Astrocyte (in vitro differentiated cells and primary cell): ENCODE measurements at regions not wholly inside any gene's neighbourhood (a gene's known extent, or its start where the extent isn't known, plus 50 kb on each side); places are given as distances from the start of the nearest gene placed in this dataset.

Source experiments
- DNase-seq: peaks from one replicate; pipeline ENCODE4 v3.0.0-alpha.2; 2010; ENCODE audit warnings: low read depth
- FAIRE-seq: peaks from 2 replicates; lab custom pipeline; 2011; peaks lifted over from hg19 to GRCh38; lab: Jason Lieb, UNC
- H2AFZ ChIP-seq: 2 replicates; pipeline ENCODE4 v1.6.0; 2012; ENCODE audit warnings: low read depth, low read length, inconsistent platforms
- H3K27ac ChIP-seq: 2 replicates; pipeline ENCODE4 v1.5.1; 2011; ENCODE audit warnings: low read depth, low read length, inconsistent platforms
- H3K27me3 ChIP-seq: 2 replicates; pipeline ENCODE4 v1.6.0; 2011; ENCODE audit warnings: low read length, inconsistent platforms; ENCODE audit not compliant: insufficient read depth
- H3K36me3 ChIP-seq: 2 replicates; pipeline ENCODE4 v1.5.1; 2011; ENCODE audit warnings: low read length, inconsistent platforms; ENCODE audit not compliant: insufficient read depth
- H3K4me1 ChIP-seq: 2 replicates; pipeline ENCODE4 v1.5.1; 2011; ENCODE audit warnings: low read length, inconsistent platforms; ENCODE audit not compliant: insufficient read depth
- H3K4me2 ChIP-seq: 2 replicates; pipeline ENCODE4 v1.6.0; 2012; ENCODE audit warnings: low read length, inconsistent platforms
- H3K4me3 ChIP-seq: 2 replicates; pipeline ENCODE4 v1.5.1; 2011; ENCODE audit warnings: low read depth, mild to moderate bottlenecking, low read length, inconsistent platforms; ENCODE audit not compliant: insufficient read depth
- H3K79me2 ChIP-seq: 2 replicates; pipeline ENCODE4 v1.6.0; 2012; ENCODE audit warnings: mild to moderate bottlenecking, low read length, inconsistent platforms; ENCODE audit not compliant: insufficient read depth
- H3K9ac ChIP-seq: 2 replicates; pipeline ENCODE4 v1.6.0; 2012; ENCODE audit warnings: mild to moderate bottlenecking, low read length, inconsistent platforms
- H3K9me3 ChIP-seq: 2 replicates; pipeline ENCODE4 v1.5.1; 2012; ENCODE audit warnings: low read depth, mild to moderate bottlenecking, low read length, inconsistent platforms; ENCODE audit not compliant: insufficient read depth
- H4K20me1 ChIP-seq: 2 replicates; pipeline ENCODE4 v1.6.0; 2012; ENCODE audit warnings: low read length, inconsistent platforms; ENCODE audit not compliant: insufficient read depth
- H3K27ac Mint-ChIP-seq: one replicate; pipeline ENCODE4 v1.8.0; 2021; ENCODE audit warnings: mild to moderate bottlenecking, mixed read lengths; ENCODE audit not compliant: unreplicated experiment
- H3K27me3 Mint-ChIP-seq: one replicate; pipeline ENCODE4 v1.8.0; 2021; ENCODE audit warnings: low read depth, mixed read lengths; ENCODE audit not compliant: unreplicated experiment
- H3K36me3 Mint-ChIP-seq: one replicate; pipeline ENCODE4 v1.8.0; 2021; ENCODE audit warnings: low read depth, mixed read lengths; ENCODE audit not compliant: unreplicated experiment
- H3K4me1 Mint-ChIP-seq: one replicate; pipeline ENCODE4 v1.8.0; 2021; ENCODE audit warnings: low read depth, mixed read lengths; ENCODE audit not compliant: unreplicated experiment
- H3K4me3 Mint-ChIP-seq: one replicate; pipeline ENCODE4 v1.8.0; 2021; ENCODE audit warnings: mild to moderate bottlenecking, moderate library complexity, mixed read lengths; ENCODE audit not compliant: unreplicated experiment
- H3K9me3 Mint-ChIP-seq: one replicate; pipeline ENCODE4 v1.8.0; 2021; ENCODE audit warnings: mild to moderate bottlenecking, mixed read lengths; ENCODE audit not compliant: unreplicated experiment
- CTCF ChIP-seq: IDR thresholded peaks from 2 replicates; pipeline ENCODE4 v1.5.1; 2011; ENCODE audit warnings: low read depth, mild to moderate bottlenecking, inconsistent platforms, low read length, moderate library complexity; ENCODE audit not compliant: insufficient read depth
- EZH2 ChIP-seq: IDR thresholded peaks from 2 replicates; pipeline ENCODE4 v1.6.1; 2012; ENCODE audit warnings: mild to moderate bottlenecking, low read length, inconsistent platforms; ENCODE audit not compliant: insufficient read depth

GRCh38 chr7:85381212-85381611 lies 194.4 kb upstream of the SEMA3D start:
- Histone ChIP-seq H3K36me3 (no peaks in the 10 kb centered on the region), H3K9ac (no peak overlapping the region), H2AFZ (no peak overlapping the region), H3K4me3 (no peak overlapping the region), H3K27me3 (no peaks in the 10 kb centered on the region), H3K79me2 (no peaks in the 10 kb centered on the region), H3K4me1 (no peaks in the 10 kb centered on the region), H4K20me1 (no peaks in the 10 kb centered on the region), H3K27ac (no peak overlapping the region), H3K9me3 (no peaks in the 10 kb centered on the region), H3K4me2 (no peak overlapping the region)
- Mint-ChIP-seq H3K27me3 (no peaks in the 10 kb centered on the region), H3K36me3 (no peaks in the 10 kb centered on the region), H3K27ac (no peak overlapping the region), H3K9me3 (no peaks in the 10 kb centered on the region), H3K4me3 (no peak overlapping the region), H3K4me1 (no peaks in the 10 kb centered on the region)
- no peak for FAIRE-seq
- TF ChIP-seq CTCF (no peak), EZH2 (no peak)
- no peak for DNase-seq

- Histone ChIP-seq H3K4me1 (no peaks in the 10 kb centered on the region), H3K79me2 (no peaks in the 10 kb centered on the region), H4K20me1 (no peaks in the 10 kb centered on the region), H3K36me3 (no peaks in the 10 kb centered on the region), H3K27me3 (no peaks in the 10 kb centered on the region), H3K9ac (no peak overlapping the region), H3K4me2 (no peak overlapping the region), H3K27ac (no peak overlapping the region), H3K9me3 (no peaks in the 10 kb centered on the region), H3K4me3 (no peak overlapping the region), H2AFZ (no peak overlapping the region)
- no peaks in the 10 kb centered on the region for H3K27me3 Mint-ChIP-seq
- FAIRE-seq (no peak), DNase-seq (no peak)
- no peaks in the 10 kb centered on the region for H3K9me3 Mint-ChIP-seq
- H3K27ac Mint-ChIP-seq, result no peak overlapping the region
- no peak for TF ChIP-seq CTCF
- H3K4me3 Mint-ChIP-seq, result no peak overlapping the region
- H3K36me3 Mint-ChIP-seq, result no peaks in the 10 kb centered on the region
- no peaks in the 10 kb centered on the region for H3K4me1 Mint-ChIP-seq
Observed at GRCh38 chr7:85376589-85376988, 189.7 kb upstream of the SEMA3D start.

- H3K4me1 ChIP-seq, result no peaks in the 10 kb centered on the region
- H3K27ac ChIP-seq, result no peak overlapping the region
- Mint-ChIP-seq H3K4me1 (no peaks in the 10 kb centered on the region), H3K27me3 (no peaks in the 10 kb centered on the region), H3K4me3 (no peak overlapping the region), H3K36me3 (no peaks in the 10 kb centered on the region), H3K27ac (no peak overlapping the region), H3K9me3 (no peaks in the 10 kb centered on the region)
- no peaks in the 10 kb centered on the region for H3K79me2 ChIP-seq
- H3K27me3 ChIP-seq, result no peaks in the 10 kb centered on the region
- no peak overlapping the region for H3K4me2 ChIP-seq
- no peak overlapping the region for H3K9ac ChIP-seq
- H3K4me3 ChIP-seq, result no peak overlapping the region
- H3K36me3 ChIP-seq, result no peaks in the 10 kb centered on the region
- H4K20me1 ChIP-seq, result no peaks in the 10 kb centered on the region
- FAIRE-seq (no peak), DNase-seq (no peak)
- no peak for TF ChIP-seq EZH2
- TF ChIP-seq CTCF, result no peak
- H2AFZ ChIP-seq, result no peak overlapping the region
- no peaks in the 10 kb centered on the region for H3K9me3 ChIP-seq
Observed at GRCh38 chr7:85356916-85357315, 170.1 kb upstream of the SEMA3D start.
